Astrocyte (in vitro differentiated cells and primary cell): ENCODE measurements at regions not wholly inside any gene's neighbourhood (a gene's known extent, or its start where the extent isn't known, plus 50 kb on each side); places are given as distances from the start of the nearest gene placed in this dataset.

ENCODE experiments used
- EZH2 ChIP-seq: IDR thresholded peaks from 2 replicates; pipeline ENCODE4 v1.6.1; 2012; ENCODE audit warnings: mild to moderate bottlenecking, low read length, inconsistent platforms; ENCODE audit not compliant: insufficient read depth
- TF ChIP-seq, protein P1 (sequence below): IDR thresholded peaks from 2 replicates; pipeline ENCODE4 v1.5.1; 2011; ENCODE audit warnings: low read depth, mild to moderate bottlenecking, inconsistent platforms, low read length, moderate library complexity; ENCODE audit not compliant: insufficient read depth

DNA sequence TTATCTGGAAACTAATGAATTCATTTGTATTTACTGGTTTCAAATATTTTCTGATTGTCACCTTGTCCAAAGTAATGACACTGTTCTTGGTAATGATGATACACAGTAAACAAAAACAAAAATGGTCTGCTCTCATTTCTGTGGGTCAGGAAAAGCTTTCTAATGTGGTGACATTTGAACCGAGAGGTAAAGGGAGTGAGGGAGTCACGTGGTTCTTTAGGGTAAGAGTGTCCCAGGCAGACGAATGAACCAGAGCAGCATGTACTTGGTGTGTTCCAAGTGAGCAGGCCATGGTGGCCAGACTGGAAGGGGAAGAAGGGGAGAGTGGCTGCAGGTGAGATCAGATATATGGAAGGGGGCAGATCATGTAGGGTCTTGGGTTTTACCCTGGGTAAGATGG, 247.0 kb upstream of the SLC30A5 start:
- TF ChIP-seq, protein P1, sequence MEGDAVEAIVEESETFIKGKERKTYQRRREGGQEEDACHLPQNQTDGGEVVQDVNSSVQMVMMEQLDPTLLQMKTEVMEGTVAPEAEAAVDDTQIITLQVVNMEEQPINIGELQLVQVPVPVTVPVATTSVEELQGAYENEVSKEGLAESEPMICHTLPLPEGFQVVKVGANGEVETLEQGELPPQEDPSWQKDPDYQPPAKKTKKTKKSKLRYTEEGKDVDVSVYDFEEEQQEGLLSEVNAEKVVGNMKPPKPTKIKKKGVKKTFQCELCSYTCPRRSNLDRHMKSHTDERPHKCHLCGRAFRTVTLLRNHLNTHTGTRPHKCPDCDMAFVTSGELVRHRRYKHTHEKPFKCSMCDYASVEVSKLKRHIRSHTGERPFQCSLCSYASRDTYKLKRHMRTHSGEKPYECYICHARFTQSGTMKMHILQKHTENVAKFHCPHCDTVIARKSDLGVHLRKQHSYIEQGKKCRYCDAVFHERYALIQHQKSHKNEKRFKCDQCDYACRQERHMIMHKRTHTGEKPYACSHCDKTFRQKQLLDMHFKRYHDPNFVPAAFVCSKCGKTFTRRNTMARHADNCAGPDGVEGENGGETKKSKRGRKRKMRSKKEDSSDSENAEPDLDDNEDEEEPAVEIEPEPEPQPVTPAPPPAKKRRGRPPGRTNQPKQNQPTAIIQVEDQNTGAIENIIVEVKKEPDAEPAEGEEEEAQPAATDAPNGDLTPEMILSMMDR: no peak
- no peak for TF ChIP-seq EZH2
